HG02678 (cell line): ENCODE measurements at regions not wholly inside any gene's neighbourhood (a gene's known extent, or its start where the extent isn't known, plus 50 kb on each side); places are given as distances from the start of the nearest gene placed in this dataset.
"Not testable (repeated sequence)": the region's sequence is repeated elsewhere in the genome, so short reads cannot be mapped to it uniquely, and the experiment has no call there.

Source experiments
- ATAC-seq: cut with Tn5 transposase; IDR thresholded peaks from one replicate; pipeline ENCODE4 v1.9.1; 2021; ENCODE audit warnings: mild to moderate bottlenecking, moderate library complexity; ENCODE audit not compliant: unreplicated experiment

GRCh38 chr20:7147220-7147601 lies 379.7 kb downstream of the BMP2 start:
- ATAC-seq = no peak

- no peak for ATAC-seq
Measured at GRCh38 chr20:7151676-7152470, 384.4 kb downstream of the BMP2 start.

GRCh38 chr20:7155282-7155681 lies 387.8 kb downstream of the BMP2 start:
- ATAC-seq = no peak

GRCh38 chr20:7155794-7156193 lies 388.3 kb downstream of the BMP2 start:
- no peak for ATAC-seq

- ATAC-seq = no peak
Measured at GRCh38 chr20:7159903-7160302, 392.4 kb downstream of the BMP2 start.

- ATAC-seq = no peak
Measured at GRCh38 chr20:7161690-7162089, 394.2 kb downstream of the BMP2 start.

GRCh38 chr20:7171911-7172310 lies 404.4 kb downstream of the BMP2 start:
- no peak for ATAC-seq

- no peak for ATAC-seq
Measured at GRCh38 chr20:7174554-7174953, 407.1 kb downstream of the BMP2 start.

- not testable (repeated sequence) for ATAC-seq
Measured at GRCh38 chr20:7175827-7176226, 408.3 kb downstream of the BMP2 start.

- no peak for ATAC-seq
Measured at GRCh38 chr20:7178004-7178403, 410.5 kb downstream of the BMP2 start.

- ATAC-seq = no peak
Measured at GRCh38 chr20:7180256-7181045, 413.0 kb downstream of the BMP2 start.

- no peak for ATAC-seq
Measured at GRCh38 chr20:7189231-7189630, 421.7 kb downstream of the BMP2 start.

- ATAC-seq = no peak
Measured at GRCh38 chr20:7193681-7194080, 426.2 kb downstream of the BMP2 start.

GRCh38 chr20:7195704-7196103 lies 428.2 kb downstream of the BMP2 start:
- no peak for ATAC-seq

- no peak for ATAC-seq
Measured at GRCh38 chr20:7196481-7196880, 429.0 kb downstream of the BMP2 start.

GRCh38 chr20:7199861-7200260 lies 432.4 kb downstream of the BMP2 start:
- no peak for ATAC-seq

GRCh38 chr20:7207186-7207798 lies 439.8 kb downstream of the BMP2 start:
- no peak for ATAC-seq

- ATAC-seq = no peak
Measured at GRCh38 chr20:7210910-7211309, 443.4 kb downstream of the BMP2 start.

GRCh38 chr20:7214081-7214740 lies 446.7 kb downstream of the BMP2 start:
- ATAC-seq = no peak

- no peak for ATAC-seq
Measured at GRCh38 chr20:7217606-7218005, 450.1 kb downstream of the BMP2 start.

GRCh38 chr20:7220755-7221154 lies 453.3 kb downstream of the BMP2 start:
- ATAC-seq = no peak
